Glomerular endothelial cell (primary cell): ENCODE measurements at regions not wholly inside any gene's neighbourhood (a gene's known extent, or its start where the extent isn't known, plus 50 kb on each side); places are given as distances from the start of the nearest gene placed in this dataset.

Source experiments
- DNase-seq: peaks from one replicate; pipeline ENCODE4 v3.0.0-alpha.2; 2011; ENCODE audit warnings: low read depth, low spot score; ENCODE audit errors: extremely low read depth

- DNase-seq: no peak
Measured at GRCh38 chr16:86410081-86410480, 100.2 kb upstream of the FOXF1 start.

GRCh38 chr16:86410529-86410928 lies 99.8 kb upstream of the FOXF1 start:
- no peak for DNase-seq

- DNase-seq: no peak
Measured at GRCh38 chr16:86411897-86412296, 98.4 kb upstream of the FOXF1 start.

- peak; percentile 71 for DNase-seq
Measured at GRCh38 chr16:86414991-86415740, 95.2 kb upstream of the FOXF1 start.

- no peak for DNase-seq
Measured at GRCh38 chr16:86418981-86419380, 91.3 kb upstream of the FOXF1 start.

GRCh38 chr16:86419518-86419917 lies 90.8 kb upstream of the FOXF1 start:
- no peak for DNase-seq

GRCh38 chr16:86421995-86422394 lies 88.3 kb upstream of the FOXF1 start:
- DNase-seq: no peak

- DNase-seq: no peak
Measured at GRCh38 chr16:86424398-86424797, 85.9 kb upstream of the FOXF1 start.

GRCh38 chr16:86424985-86425384 lies 85.3 kb upstream of the FOXF1 start:
- no peak for DNase-seq

- no peak for DNase-seq
Measured at GRCh38 chr16:86426063-86426642, 84.2 kb upstream of the FOXF1 start.

GRCh38 chr16:86427433-86427851 lies 82.9 kb upstream of the FOXF1 start:
- DNase-seq: no peak

GRCh38 chr16:86428729-86429517 lies 81.4 kb upstream of the FOXF1 start:
- DNase-seq: no peak

GRCh38 chr16:86429663-86430062 lies 80.7 kb upstream of the FOXF1 start:
- DNase-seq: no peak

GRCh38 chr16:86430814-86431213 lies 79.5 kb upstream of the FOXF1 start:
- no peak for DNase-seq

- DNase-seq: no peak
Measured at GRCh38 chr16:86431540-86431939, 78.8 kb upstream of the FOXF1 start.

- DNase-seq: no peak
Measured at GRCh38 chr16:86432048-86432447, 78.3 kb upstream of the FOXF1 start.

- no peak for DNase-seq
Measured at GRCh38 chr16:86432691-86433090, 77.6 kb upstream of the FOXF1 start.

- DNase-seq: no peak
Measured at GRCh38 chr16:86436466-86437185, 73.7 kb upstream of the FOXF1 start.

GRCh38 chr16:86437348-86437747 lies 73.0 kb upstream of the FOXF1 start:
- no peak for DNase-seq

- no peak for DNase-seq
Measured at GRCh38 chr16:86442703-86443102, 67.6 kb upstream of the FOXF1 start.

- no peak for DNase-seq
Measured at GRCh38 chr16:86443508-86444147, 66.7 kb upstream of the FOXF1 start.
